Lower lobe of right lung (tissue), 2 donors: ENCODE measurements at regions not wholly inside any gene's neighbourhood (a gene's known extent, or its start where the extent isn't known, plus 50 kb on each side); places are given as distances from the start of the nearest gene placed in this dataset.

Experiments
- ATAC-seq, 2 donors: fragments of 200-7000 bp; cut with Tn5 transposase; one replicate each; pipeline ENCODE4 v1.9.1; 2020 to 2022; ENCODE audit warnings: mild to moderate bottlenecking in 2 of 2, moderate library complexity in 2 of 2
- DNase-seq: peaks from one replicate; pipeline ENCODE4 v3.0.0-alpha.2; 2020
- H3K27ac ChIP-seq: fragments of 200-600 bp; one replicate; pipeline ENCODE4 v1.8.0; 2022
- H3K27me3 ChIP-seq: fragments of 200-600 bp; one replicate; pipeline ENCODE4 v1.8.0; 2022; ENCODE audit warnings: low read depth
- H3K36me3 ChIP-seq: fragments of 200-600 bp; one replicate; pipeline ENCODE4 v1.8.0; 2022; ENCODE audit warnings: mild to moderate bottlenecking
- H3K4me1 ChIP-seq: fragments of 200-600 bp; one replicate; pipeline ENCODE4 v1.8.0; 2022
- H3K4me3 ChIP-seq: fragments of 200-600 bp; one replicate; pipeline ENCODE4 v1.8.0; 2022; ENCODE audit warnings: mild to moderate bottlenecking
- H3K9me3 ChIP-seq: fragments of 200-600 bp; one replicate; pipeline ENCODE4 v1.8.0; 2022
- CTCF ChIP-seq: fragments of 200-600 bp; IDR thresholded peaks from one replicate; pipeline ENCODE4 v1.8.0; 2022; ENCODE audit warnings: antibody characterized with exemption, mild to moderate bottlenecking
- intact Hi-C: fragments of 100-400 bp; cut with DNase I; formaldehyde crosslinking; loops from one replicate; pipeline ENCODE4 v1.11.0; 2022
- donor health status: DM: no; HTN: yes; CAD: no; lungs with severe emphysema.

GRCh38 chr16:65600046-65600445, 478.2 kb upstream of the CDH11 start:
- Histone ChIP-seq H3K27ac (no peak overlapping the region), H3K9me3 (no peaks in the 10 kb centered on the region), H3K27me3 (no peaks in the 10 kb centered on the region), H3K36me3 (no peaks in the 10 kb centered on the region), H3K4me1 (no peaks in the 10 kb centered on the region), H3K4me3 (no peak overlapping the region)
- TF ChIP-seq CTCF, result no peak
- ATAC-seq, result no peak
- intact Hi-C loops, result no loop called here
- DNase-seq, result no peak

- intact Hi-C loops, result no loop called here
- H3K4me3 ChIP-seq, result no peak overlapping the region
- no peaks in the 10 kb centered on the region for H3K4me1 ChIP-seq
- no peaks in the 10 kb centered on the region for H3K27me3 ChIP-seq
- no peak overlapping the region for H3K27ac ChIP-seq
- no peak for DNase-seq
- TF ChIP-seq CTCF, result no peak
- ATAC-seq, result no peak
- H3K36me3 ChIP-seq, result no peaks in the 10 kb centered on the region
- H3K9me3 ChIP-seq, result no peaks in the 10 kb centered on the region
Observed at GRCh38 chr16:65598621-65599020, 476.8 kb upstream of the CDH11 start.

- no peaks in the 10 kb centered on the region for H3K36me3 ChIP-seq
- no peak for DNase-seq
- H3K27ac ChIP-seq, result no peak overlapping the region
- TF ChIP-seq CTCF, result no peak
- ATAC-seq, result no peak
- H3K27me3 ChIP-seq, result no peaks in the 10 kb centered on the region
- no peaks in the 10 kb centered on the region for H3K4me1 ChIP-seq
- intact Hi-C loops, result no loop called here
- no peaks in the 10 kb centered on the region for H3K9me3 ChIP-seq
- no peak overlapping the region for H3K4me3 ChIP-seq
Observed at GRCh38 chr16:65583498-65583897, 461.6 kb upstream of the CDH11 start.

DNA sequence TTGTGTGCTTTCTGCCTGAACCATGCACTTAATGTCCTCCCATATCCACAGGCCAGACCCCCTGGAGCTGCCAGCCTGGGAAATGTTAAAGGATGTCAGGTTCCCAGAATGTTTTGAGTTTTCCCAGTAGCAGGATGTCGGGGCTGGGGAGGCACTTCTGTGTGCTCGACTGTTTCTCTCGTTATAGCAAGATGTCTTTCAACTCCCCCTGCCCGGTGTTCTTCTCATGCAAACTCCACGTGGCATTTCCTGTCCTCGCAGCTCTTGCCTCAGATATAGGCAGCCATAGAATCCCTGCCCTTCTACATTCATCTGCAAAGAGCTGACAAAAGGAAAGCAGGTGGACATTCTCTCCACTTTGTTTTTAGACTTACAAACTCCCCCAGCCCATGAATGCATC, 457.2 kb upstream of the CDH11 start:
- Histone ChIP-seq H3K27ac (no peak overlapping the region), H3K9me3 (no peaks in the 10 kb centered on the region), H3K4me3 (no peak overlapping the region), H3K27me3 (no peaks in the 10 kb centered on the region), H3K36me3 (no peaks in the 10 kb centered on the region), H3K4me1 (no peaks in the 10 kb centered on the region)
- intact Hi-C loops, result no loop called here
- DNase-seq, result no peak
- TF ChIP-seq CTCF, result no peak
- ATAC-seq, result no peak

DNA sequence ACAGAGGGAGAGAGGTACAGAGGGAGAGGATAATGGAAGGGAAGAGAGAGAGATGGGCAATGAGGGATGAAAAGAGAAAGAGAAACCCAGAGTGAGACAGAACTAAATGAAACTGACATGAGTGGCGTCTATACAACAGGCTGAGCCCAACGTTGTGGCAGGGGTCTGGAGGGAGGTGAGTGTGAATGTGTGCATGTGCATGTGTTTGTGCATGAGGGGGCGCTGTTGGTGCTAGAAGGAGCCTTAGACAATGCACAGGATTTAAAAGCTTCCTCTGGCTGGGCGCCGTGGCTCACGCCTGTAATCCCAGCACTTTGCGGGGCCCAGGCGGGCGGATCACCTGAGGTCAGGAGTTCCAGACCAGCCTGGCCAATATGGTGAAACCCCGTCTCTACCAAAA, 454.8 kb upstream of the CDH11 start:
- ATAC-seq, result no peak
- TF ChIP-seq CTCF, result no peak
- Histone ChIP-seq H3K4me1 (no peaks in the 10 kb centered on the region), H3K9me3 (no peaks in the 10 kb centered on the region), H3K36me3 (no peaks in the 10 kb centered on the region), H3K27me3 (no peaks in the 10 kb centered on the region), H3K4me3 (no peak overlapping the region), H3K27ac (no peak overlapping the region)
- intact Hi-C loops, result no loop called here
- DNase-seq, result no peak

GRCh38 chr16:65576139-65576538, 454.3 kb upstream of the CDH11 start:
- H3K27me3 ChIP-seq, result no peaks in the 10 kb centered on the region
- H3K4me3 ChIP-seq, result no peak overlapping the region
- no peaks in the 10 kb centered on the region for H3K36me3 ChIP-seq
- ATAC-seq (no peak), DNase-seq (no peak)
- H3K4me1 ChIP-seq, result no peaks in the 10 kb centered on the region
- H3K9me3 ChIP-seq, result no peaks in the 10 kb centered on the region
- intact Hi-C loops, result no loop called here
- no peak for TF ChIP-seq CTCF
- H3K27ac ChIP-seq, result no peak overlapping the region
